ENCODE measurements at regions not wholly inside any gene's neighbourhood (a gene's known extent, or its start where the extent isn't known, plus 50 kb on each side); places are given as distances from the start of the nearest gene placed in this dataset.

GRCh38 chr2:194826241-194826640 is 830.8 kb upstream of the SLC39A10 start:
- no peak overlapping the region for H3K4me2 ChIP-seq (ENCODE audit: low read length)
- BruUV-seq (replicated peaks) = no TSS peak
- H3K4me3 ChIP-seq (ENCODE audit: low read depth, low read length, poor library complexity, severe bottlenecking) = no peak overlapping the region
- no peak for TF ChIP-seq CTCF (conservative IDR thresholded peaks at IDR 0.05; ENCODE audit: low read length)
- no peak for TF ChIP-seq EZH2phosphoT487 (IDR thresholded peaks at IDR 0.05; ENCODE audit: borderline replicate concordance, low read depth, low read length)
- H3K9me3 ChIP-seq (ENCODE audit: low read length) = no peaks in the 10 kb centered on the region
- ChIA-PET CTCF (ENCODE audit: unreplicated experiment) (no interaction called here), POLR2A (no interaction called here)
- DNase-seq (ENCODE audit: low spot score) = no peak
- H3K9me2 ChIP-seq (ENCODE audit: insufficient read depth, low read length) = no peaks in the 10 kb centered on the region
- H4K20me1 ChIP-seq (ENCODE audit: insufficient read depth, low read length) = no peaks in the 10 kb centered on the region
- no peak overlapping the region for H2AFZ ChIP-seq (ENCODE audit: low read length)
- H3K79me2 ChIP-seq (ENCODE audit: insufficient read depth, low read depth, low read length) = no peaks in the 10 kb centered on the region
- intact Hi-C loops (cut with micrococcal nuclease; ENCODE audit: unreplicated experiment) = no loop called here
- no peaks in the 10 kb centered on the region for H3K36me3 ChIP-seq (ENCODE audit: insufficient read depth, low read length)
- no peak overlapping the region for H3K27ac ChIP-seq (ENCODE audit: low read depth, low read length, poor library complexity, severe bottlenecking)
- no peaks in the 10 kb centered on the region for H3K4me1 ChIP-seq (ENCODE audit: insufficient read depth, low read length, poor library complexity, severe bottlenecking)

- H3K4me1 ChIP-seq (ENCODE audit: insufficient read depth, low read length, poor library complexity, severe bottlenecking) = no peaks in the 10 kb centered on the region
- intact Hi-C loops (cut with micrococcal nuclease; ENCODE audit: unreplicated experiment) = no loop called here
- CTCF ChIA-PET (ENCODE audit: unreplicated experiment) = no interaction called here
- no peaks in the 10 kb centered on the region for H3K9me2 ChIP-seq (ENCODE audit: insufficient read depth, low read length)
- POLR2A ChIA-PET = no interaction called here
- H4K20me1 ChIP-seq (ENCODE audit: insufficient read depth, low read length) = no peaks in the 10 kb centered on the region
- H3K4me2 ChIP-seq (ENCODE audit: low read length) = no peak overlapping the region
- BruUV-seq (replicated peaks) = no TSS peak
- H3K36me3 ChIP-seq (ENCODE audit: insufficient read depth, low read length) = no peaks in the 10 kb centered on the region
- no peak overlapping the region for H3K27ac ChIP-seq (ENCODE audit: low read depth, low read length, poor library complexity, severe bottlenecking)
- TF ChIP-seq EZH2phosphoT487 (IDR thresholded peaks at IDR 0.05; ENCODE audit: borderline replicate concordance, low read depth, low read length) (no peak), CTCF (conservative IDR thresholded peaks at IDR 0.05; ENCODE audit: low read length) (no peak)
- no peak for DNase-seq (ENCODE audit: low spot score)
- no peaks in the 10 kb centered on the region for H3K79me2 ChIP-seq (ENCODE audit: insufficient read depth, low read depth, low read length)
- H3K4me3 ChIP-seq (ENCODE audit: low read depth, low read length, poor library complexity, severe bottlenecking) = no peak overlapping the region
- H3K9me3 ChIP-seq (ENCODE audit: low read length) = no peaks in the 10 kb centered on the region
- H2AFZ ChIP-seq (ENCODE audit: low read length) = no peak overlapping the region
Measured at GRCh38 chr2:194824450-194824849, 832.6 kb upstream of the SLC39A10 start.

GRCh38 chr2:194822657-194823056 is 834.4 kb upstream of the SLC39A10 start:
- BruUV-seq (replicated peaks) = no TSS peak
- TF ChIP-seq CTCF (conservative IDR thresholded peaks at IDR 0.05; ENCODE audit: low read length) = no peak
- no peak for TF ChIP-seq EZH2phosphoT487 (IDR thresholded peaks at IDR 0.05; ENCODE audit: borderline replicate concordance, low read depth, low read length)
- H2AFZ ChIP-seq (ENCODE audit: low read length) = no peak overlapping the region
- no peaks in the 10 kb centered on the region for H4K20me1 ChIP-seq (ENCODE audit: insufficient read depth, low read length)
- CTCF ChIA-PET (ENCODE audit: unreplicated experiment) = no interaction called here
- DNase-seq (ENCODE audit: low spot score) = no peak
- no peaks in the 10 kb centered on the region for H3K9me3 ChIP-seq (ENCODE audit: low read length)
- no peak overlapping the region for H3K27ac ChIP-seq (ENCODE audit: low read depth, low read length, poor library complexity, severe bottlenecking)
- no peaks in the 10 kb centered on the region for H3K36me3 ChIP-seq (ENCODE audit: insufficient read depth, low read length)
- H3K4me2 ChIP-seq (ENCODE audit: low read length) = no peak overlapping the region
- no peaks in the 10 kb centered on the region for H3K4me1 ChIP-seq (ENCODE audit: insufficient read depth, low read length, poor library complexity, severe bottlenecking)
- intact Hi-C loops (cut with micrococcal nuclease; ENCODE audit: unreplicated experiment) = no loop called here
- no peak overlapping the region for H3K4me3 ChIP-seq (ENCODE audit: low read depth, low read length, poor library complexity, severe bottlenecking)
- POLR2A ChIA-PET = no interaction called here
- H3K79me2 ChIP-seq (ENCODE audit: insufficient read depth, low read depth, low read length) = no peaks in the 10 kb centered on the region
- H3K9me2 ChIP-seq (ENCODE audit: insufficient read depth, low read length) = no peaks in the 10 kb centered on the region
